ENCODE measurements at regions not wholly inside any gene's neighbourhood (a gene's known extent, or its start where the extent isn't known, plus 50 kb on each side); places are given as distances from the start of the nearest gene placed in this dataset.

GRCh38 chr6:19590501-19591131, 246.6 kb upstream of the ID4 start:
- TF ChIP-seq CTCF (conservative IDR thresholded peaks at IDR 0.05; ENCODE audit: low read depth, low read length) = no peak
- no peak overlapping the region for H3K4me3 ChIP-seq (ENCODE audit: low read length)
- no peak for DNase-seq (ENCODE audit: low read depth)

GRCh38 chr6:19597809-19598320, 239.3 kb upstream of the ID4 start:
- no peak for TF ChIP-seq CTCF (conservative IDR thresholded peaks at IDR 0.05; ENCODE audit: low read depth, low read length)
- no peak for DNase-seq (ENCODE audit: low read depth)
- no peak overlapping the region for H3K4me3 ChIP-seq (ENCODE audit: low read length)

GRCh38 chr6:19599796-19600464, 237.2 kb upstream of the ID4 start:
- TF ChIP-seq CTCF (conservative IDR thresholded peaks at IDR 0.05; ENCODE audit: low read depth, low read length) = no peak
- no peak for DNase-seq (ENCODE audit: low read depth)
- H3K4me3 ChIP-seq (ENCODE audit: low read length) = no peak overlapping the region

GRCh38 chr6:19602434-19603013, 234.6 kb upstream of the ID4 start:
- no peak for DNase-seq (ENCODE audit: low read depth)
- no peak for TF ChIP-seq CTCF (conservative IDR thresholded peaks at IDR 0.05; ENCODE audit: low read depth, low read length)
- no peak overlapping the region for H3K4me3 ChIP-seq (ENCODE audit: low read length)

- no peak for DNase-seq (ENCODE audit: low read depth)
- H3K4me3 ChIP-seq (ENCODE audit: low read length) = no peak overlapping the region
- TF ChIP-seq CTCF (conservative IDR thresholded peaks at IDR 0.05; ENCODE audit: low read depth, low read length) = no peak
These were observed 233.4 kb upstream of the ID4 start for GRCh38 chr6:19603721-19604120.

GRCh38 chr6:19605624-19606023, 231.5 kb upstream of the ID4 start:
- DNase-seq (ENCODE audit: low read depth) = no peak
- TF ChIP-seq CTCF (conservative IDR thresholded peaks at IDR 0.05; ENCODE audit: low read depth, low read length) = no peak
- no peak overlapping the region for H3K4me3 ChIP-seq (ENCODE audit: low read length)
